Epithelial cell of esophagus (primary cell): ENCODE measurements at regions not wholly inside any gene's neighbourhood (a gene's known extent, or its start where the extent isn't known, plus 50 kb on each side); places are given as distances from the start of the nearest gene placed in this dataset.

Source experiments
- DNase-seq: peaks from one replicate; pipeline ENCODE4 v3.0.0; 2010; ENCODE audit warnings: low read depth
- H3K4me3 ChIP-seq: 2 replicates; pipeline ENCODE4 v1.5.1; 2011; ENCODE audit warnings: mild to moderate bottlenecking, low read length, control low read depth
- TF ChIP-seq, protein P1 (sequence below): IDR thresholded peaks from 2 replicates; pipeline ENCODE4 v1.5.1; 2011; ENCODE audit warnings: low read depth, mild to moderate bottlenecking, low read length, control low read depth, inconsistent platforms; ENCODE audit not compliant: insufficient read depth; ENCODE audit errors: missing control alignments

GRCh38 chr18:7492385-7492784, 74.7 kb upstream of the PTPRM start:
- no peak overlapping the region for H3K4me3 ChIP-seq
- no peak for DNase-seq
- TF ChIP-seq, protein P1, sequence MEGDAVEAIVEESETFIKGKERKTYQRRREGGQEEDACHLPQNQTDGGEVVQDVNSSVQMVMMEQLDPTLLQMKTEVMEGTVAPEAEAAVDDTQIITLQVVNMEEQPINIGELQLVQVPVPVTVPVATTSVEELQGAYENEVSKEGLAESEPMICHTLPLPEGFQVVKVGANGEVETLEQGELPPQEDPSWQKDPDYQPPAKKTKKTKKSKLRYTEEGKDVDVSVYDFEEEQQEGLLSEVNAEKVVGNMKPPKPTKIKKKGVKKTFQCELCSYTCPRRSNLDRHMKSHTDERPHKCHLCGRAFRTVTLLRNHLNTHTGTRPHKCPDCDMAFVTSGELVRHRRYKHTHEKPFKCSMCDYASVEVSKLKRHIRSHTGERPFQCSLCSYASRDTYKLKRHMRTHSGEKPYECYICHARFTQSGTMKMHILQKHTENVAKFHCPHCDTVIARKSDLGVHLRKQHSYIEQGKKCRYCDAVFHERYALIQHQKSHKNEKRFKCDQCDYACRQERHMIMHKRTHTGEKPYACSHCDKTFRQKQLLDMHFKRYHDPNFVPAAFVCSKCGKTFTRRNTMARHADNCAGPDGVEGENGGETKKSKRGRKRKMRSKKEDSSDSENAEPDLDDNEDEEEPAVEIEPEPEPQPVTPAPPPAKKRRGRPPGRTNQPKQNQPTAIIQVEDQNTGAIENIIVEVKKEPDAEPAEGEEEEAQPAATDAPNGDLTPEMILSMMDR, result no peak

- H3K4me3 ChIP-seq, result no peak overlapping the region
- TF ChIP-seq, protein P1, result no peak
- DNase-seq, result no peak
These were observed 70.0 kb upstream of the PTPRM start for GRCh38 chr18:7497081-7497480.

DNA sequence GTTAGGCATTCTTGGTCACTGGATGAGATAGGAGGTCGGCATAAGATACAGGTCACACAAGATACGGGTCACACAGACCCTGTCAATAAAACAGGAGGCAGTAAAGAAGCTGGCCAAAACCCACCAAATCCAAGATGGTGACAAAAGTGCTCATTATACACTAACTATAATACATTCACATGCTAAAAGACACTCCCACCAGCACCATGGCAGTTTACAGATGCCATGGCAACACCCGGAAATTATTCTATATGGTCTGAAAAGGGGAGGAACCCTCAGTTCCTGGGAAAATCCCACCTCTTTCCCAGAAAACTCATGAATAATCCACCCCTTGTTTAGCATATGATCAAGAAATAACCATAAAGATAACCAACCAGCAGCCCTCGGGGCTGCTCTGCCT, 56.0 kb upstream of the PTPRM start:
- H3K4me3 ChIP-seq, result no peak overlapping the region
- TF ChIP-seq, protein P1, result no peak
- no peak for DNase-seq

DNA sequence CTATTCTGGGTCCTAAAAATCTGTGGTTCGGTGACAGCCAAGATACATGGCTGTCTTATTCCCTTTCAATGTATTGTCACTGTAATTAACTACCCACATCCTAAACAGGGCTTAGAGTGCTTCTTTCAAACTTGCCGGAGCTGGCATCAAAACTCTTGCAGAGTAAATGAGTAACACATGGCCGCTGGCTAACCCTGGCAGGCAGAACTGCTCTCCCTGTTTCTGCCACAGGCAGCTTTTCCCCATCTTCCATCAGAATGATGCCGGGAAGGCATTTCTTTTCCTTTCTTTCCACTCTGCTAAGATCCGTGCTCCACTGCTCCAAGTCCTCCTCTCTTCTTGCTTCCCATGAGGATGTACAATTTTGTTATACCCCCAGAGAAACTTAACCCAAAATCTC, 54.8 kb upstream of the PTPRM start:
- H3K4me3 ChIP-seq, result no peak overlapping the region
- DNase-seq, result peak; percentile 30
- TF ChIP-seq, protein P1, result no peak

DNA sequence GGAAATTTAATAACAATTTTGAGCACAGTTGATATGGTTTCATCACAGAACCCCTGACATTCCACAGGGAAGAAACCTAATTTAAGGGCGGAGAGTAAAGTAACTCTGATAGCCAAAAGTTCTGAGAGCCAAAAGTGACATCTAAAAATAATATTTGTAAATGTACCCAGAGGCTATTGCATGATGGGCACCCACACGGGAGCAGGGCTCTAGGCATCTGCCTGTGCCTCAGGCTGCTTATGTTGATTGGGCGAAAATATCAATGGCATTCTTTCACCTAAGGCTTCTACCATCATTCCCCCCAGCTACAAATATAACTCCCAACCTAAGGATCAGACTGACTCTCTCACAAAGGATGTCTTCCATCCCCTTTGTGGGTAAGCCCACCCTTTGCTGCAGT, 54.1 kb upstream of the PTPRM start:
- no peak overlapping the region for H3K4me3 ChIP-seq
- TF ChIP-seq, protein P1, result no peak
- DNase-seq, result no peak

DNA sequence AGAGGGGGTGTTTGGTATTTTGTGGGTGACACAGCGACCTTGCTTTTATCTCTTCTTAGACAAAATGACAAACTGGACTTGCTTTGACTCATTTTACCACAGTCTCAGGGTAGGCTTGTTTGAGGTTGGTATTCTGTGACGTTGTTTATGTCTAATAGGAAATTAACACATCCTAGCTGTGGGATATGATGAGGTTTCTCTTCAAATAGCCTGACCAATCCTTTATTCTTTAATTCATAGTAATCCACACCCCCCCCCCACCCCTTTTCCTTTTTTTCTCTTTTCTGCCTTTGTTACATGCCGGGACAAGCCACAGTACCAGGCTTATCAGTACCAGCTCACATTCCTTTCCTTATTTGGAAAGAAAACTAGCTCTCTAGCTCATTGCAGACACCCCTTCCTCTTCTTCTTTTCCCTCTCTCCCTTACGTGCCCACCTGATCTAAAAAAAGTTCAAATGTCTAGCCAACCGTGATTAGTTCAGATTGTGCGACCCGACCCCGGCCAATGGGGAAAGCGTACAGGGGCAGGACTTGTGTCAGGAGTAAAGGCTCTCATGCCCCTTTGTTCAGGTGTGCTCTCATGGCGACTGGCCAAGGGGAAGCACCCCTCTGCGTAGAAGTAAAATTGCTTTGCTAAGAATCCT, 52.2 kb upstream of the PTPRM start:
- no peak overlapping the region for H3K4me3 ChIP-seq
- TF ChIP-seq, protein P1, result no peak
- DNase-seq, result peak; percentile 52
